A673 (cell line): ENCODE measurements at regions not wholly inside any gene's neighbourhood (a gene's known extent, or its start where the extent isn't known, plus 50 kb on each side); places are given as distances from the start of the nearest gene placed in this dataset.

Experiments used
- BruUV-seq: library from RNA; stranded (reverse); fragments of 400-500 nt; replicated peaks from 2 replicates; lab custom pipeline; 2021; lab: Mats Ljungman, UMichigan
- CTCF ChIA-PET: fragments of 300-600 bp; sonication (Branson Sonifier 250); formaldehyde crosslinking; loops from one replicate; lab custom pipeline; 2022; ENCODE audit warnings: antibody characterized with exemption; lab: Charles Lee
- POLR2A ChIA-PET: fragments of 300-600 bp; sonication (Branson Sonifier 250); formaldehyde crosslinking; loops from one replicate; lab custom pipeline; 2022; ENCODE audit warnings: antibody characterized with exemption; ENCODE audit not compliant: low non-redundant PET; lab: Charles Lee
- DNase-seq: peaks from one replicate; pipeline ENCODE4 v3.0.0-alpha.2; 2015; ENCODE audit warnings: low spot score
- H3K27ac ChIP-seq: fragments of 200-600 bp; sonication (generic); 2 replicates; pipeline ENCODE4 v1.5.1; 2016; ENCODE audit warnings: mixed run types, low read depth, mild to moderate bottlenecking, mixed read lengths, antibody characterized with exemption, low read length; ENCODE audit not compliant: poor library complexity, severe bottlenecking
- H3K27me3 ChIP-seq: fragments of 200-600 bp; sonication (generic); replicated peaks from 2 replicates; pipeline ENCODE4 v1.6.1; 2017; ENCODE audit warnings: mixed run types, low read depth, mild to moderate bottlenecking, mixed read lengths, antibody characterized with exemption, low read length; ENCODE audit not compliant: insufficient read depth, poor library complexity
- H3K36me3 ChIP-seq: fragments of 200-600 bp; sonication (generic); 2 replicates; pipeline ENCODE4 v1.6.1; 2016; ENCODE audit warnings: mixed run types, mild to moderate bottlenecking, mixed read lengths, antibody characterized with exemption, low read length; ENCODE audit not compliant: insufficient read depth, poor library complexity, severe bottlenecking
- H3K4me1 ChIP-seq: fragments of 200-600 bp; sonication (generic); 2 replicates; pipeline ENCODE4 v1.6.1; 2017; ENCODE audit warnings: mixed run types, mild to moderate bottlenecking, mixed read lengths, antibody characterized with exemption, low read length; ENCODE audit not compliant: insufficient read depth, poor library complexity, severe bottlenecking
- H3K4me3 ChIP-seq: fragments of 200-600 bp; sonication (generic); 2 replicates; pipeline ENCODE4 v1.5.1; 2016; ENCODE audit warnings: low read depth, mixed run types, mild to moderate bottlenecking, mixed read lengths, low read length; ENCODE audit not compliant: poor library complexity, severe bottlenecking
- H3K9me3 ChIP-seq: fragments of 200-600 bp; sonication (generic); 2 replicates; pipeline ENCODE4 v1.6.1; 2016; ENCODE audit warnings: mixed run types, low read depth, mild to moderate bottlenecking, mixed read lengths, antibody characterized with exemption, low read length; ENCODE audit not compliant: poor library complexity, severe bottlenecking
- CTCF ChIP-seq: fragments of 300-800, 200-600 bp; sonication (generic); conservative IDR thresholded peaks from 2 replicates; pipeline ENCODE4 v1.5.1; 2017; ENCODE audit warnings: low read depth, mild to moderate bottlenecking, antibody characterized with exemption, low read length, moderate library complexity, mixed read lengths
- EZH2 ChIP-seq: fragments of 200-600 bp; sonication (generic); IDR thresholded peaks from 2 replicates; pipeline ENCODE4 v1.6.1; 2017; ENCODE audit warnings: borderline replicate concordance, low read depth, mild to moderate bottlenecking, mixed read lengths, antibody characterized with exemption, low read length; ENCODE audit not compliant: poor library complexity, severe bottlenecking
- intact Hi-C: fragments of 100-400 bp; cut with micrococcal nuclease; formaldehyde crosslinking; loops from one replicate; pipeline ENCODE4 v1.10.0; 2022; ENCODE audit not compliant: unreplicated experiment

GRCh38 chr12:77202457-77203060, 137.2 kb upstream of the E2F7 start:
- ChIA-PET POLR2A (no interaction called here), CTCF (no interaction called here)
- no TSS peak for BruUV-seq
- TF ChIP-seq CTCF (no peak), EZH2 (no peak)
- DNase-seq, result no peak
- H3K4me3 ChIP-seq, result no peak overlapping the region
- H3K9me3 ChIP-seq, result no peaks in the 10 kb centered on the region
- H3K4me1 ChIP-seq, result no peaks in the 10 kb centered on the region
- intact Hi-C loops, result no loop called here
- no peaks in the 10 kb centered on the region for H3K36me3 ChIP-seq
- no peaks in the 10 kb centered on the region for H3K27me3 ChIP-seq
- H3K27ac ChIP-seq, result no peak overlapping the region

- no peaks in the 10 kb centered on the region for H3K36me3 ChIP-seq
- H3K9me3 ChIP-seq, result no peaks in the 10 kb centered on the region
- BruUV-seq, result no TSS peak
- TF ChIP-seq EZH2, result no peak
- H3K4me3 ChIP-seq, result no peak overlapping the region
- no peaks in the 10 kb centered on the region for H3K4me1 ChIP-seq
- ChIA-PET CTCF (no interaction called here), POLR2A (no interaction called here)
- no peak overlapping the region for H3K27ac ChIP-seq
- no peaks in the 10 kb centered on the region for H3K27me3 ChIP-seq
- peak; percentile 17 for DNase-seq
- intact Hi-C loops, result no loop called here
Measured at GRCh38 chr12:77189901-77190416, 124.6 kb upstream of the E2F7 start.

- Histone ChIP-seq H3K36me3 (no peaks in the 10 kb centered on the region), H3K27ac (no peak overlapping the region), H3K9me3 (no peaks in the 10 kb centered on the region), H3K4me1 (no peaks in the 10 kb centered on the region), H3K27me3 (peaks cover 4% of the 10 kb centered on the region), H3K4me3 (no peak overlapping the region)
- no peak for TF ChIP-seq EZH2
- no peak for TF ChIP-seq CTCF
- intact Hi-C loops, result no loop called here
- POLR2A ChIA-PET, result no interaction called here
- DNase-seq, result peak; percentile 35
- BruUV-seq, result no TSS peak
- CTCF ChIA-PET, result no interaction called here
Measured at GRCh38 chr12:77189458-77189857, 124.1 kb upstream of the E2F7 start.

- DNase-seq, result no peak
- Histone ChIP-seq H3K4me3 (no peak overlapping the region), H3K4me1 (no peaks in the 10 kb centered on the region), H3K36me3 (no peaks in the 10 kb centered on the region), H3K27me3 (peaks cover 2% of the 10 kb centered on the region), H3K9me3 (no peaks in the 10 kb centered on the region), H3K27ac (no peak overlapping the region)
- intact Hi-C loops, result no loop called here
- BruUV-seq, result no TSS peak
- ChIA-PET CTCF (no interaction called here), POLR2A (no interaction called here)
- no peak for TF ChIP-seq CTCF
- TF ChIP-seq EZH2, result no peak
Measured at GRCh38 chr12:77179515-77179914, 114.1 kb upstream of the E2F7 start.
